Osteocyte (in vitro differentiated cells): ENCODE measurements at regions not wholly inside any gene's neighbourhood (a gene's known extent, or its start where the extent isn't known, plus 50 kb on each side); places are given as distances from the start of the nearest gene placed in this dataset.
"Not testable (repeated sequence)": the region's sequence is repeated elsewhere in the genome, so short reads cannot be mapped to it uniquely, and the experiment has no call there.

ENCODE experiments used
- DNase-seq: peaks from one replicate; pipeline ENCODE4 v3.0.0; 2021; ENCODE audit warnings: mixed read lengths; ENCODE audit not compliant: unreplicated experiment; ENCODE audit errors: extremely low spot score
- H3K27ac Mint-ChIP-seq: one replicate; pipeline ENCODE4 v1.8.0; 2021; ENCODE audit warnings: mild to moderate bottlenecking, mixed read lengths; ENCODE audit not compliant: unreplicated experiment
- H3K27me3 Mint-ChIP-seq: one replicate; pipeline ENCODE4 v1.8.0; 2021; ENCODE audit warnings: mixed read lengths; ENCODE audit not compliant: unreplicated experiment
- H3K36me3 Mint-ChIP-seq: one replicate; pipeline ENCODE4 v1.8.0; 2021; ENCODE audit warnings: mixed read lengths; ENCODE audit not compliant: unreplicated experiment
- H3K4me1 Mint-ChIP-seq: one replicate; pipeline ENCODE4 v1.8.0; 2021; ENCODE audit warnings: mixed read lengths; ENCODE audit not compliant: unreplicated experiment
- H3K4me3 Mint-ChIP-seq: one replicate; pipeline ENCODE4 v1.8.0; 2021; ENCODE audit warnings: mild to moderate bottlenecking, moderate library complexity, mixed read lengths; ENCODE audit not compliant: unreplicated experiment
- H3K9me3 Mint-ChIP-seq: one replicate; pipeline ENCODE4 v1.8.0; 2021; ENCODE audit warnings: mixed read lengths; ENCODE audit not compliant: unreplicated experiment
- TF ChIP-seq, protein P1 (sequence below): fragments of 200-600 bp; sonication (generic); IDR thresholded peaks from 2 replicates; pipeline ENCODE4 v1.5.0; 2021; ENCODE audit warnings: antibody characterized with exemption, mild to moderate bottlenecking, moderate library complexity

- Mint-ChIP-seq H3K4me3 (no peak overlapping the region), H3K27ac (no peak overlapping the region), H3K36me3 (no peaks in the 10 kb centered on the region), H3K27me3 (peaks cover 2% of the 10 kb centered on the region), H3K9me3 (peaks cover under 1% of the 10 kb centered on the region), H3K4me1 (peaks cover 21% of the 10 kb centered on the region)
- TF ChIP-seq, protein P1, sequence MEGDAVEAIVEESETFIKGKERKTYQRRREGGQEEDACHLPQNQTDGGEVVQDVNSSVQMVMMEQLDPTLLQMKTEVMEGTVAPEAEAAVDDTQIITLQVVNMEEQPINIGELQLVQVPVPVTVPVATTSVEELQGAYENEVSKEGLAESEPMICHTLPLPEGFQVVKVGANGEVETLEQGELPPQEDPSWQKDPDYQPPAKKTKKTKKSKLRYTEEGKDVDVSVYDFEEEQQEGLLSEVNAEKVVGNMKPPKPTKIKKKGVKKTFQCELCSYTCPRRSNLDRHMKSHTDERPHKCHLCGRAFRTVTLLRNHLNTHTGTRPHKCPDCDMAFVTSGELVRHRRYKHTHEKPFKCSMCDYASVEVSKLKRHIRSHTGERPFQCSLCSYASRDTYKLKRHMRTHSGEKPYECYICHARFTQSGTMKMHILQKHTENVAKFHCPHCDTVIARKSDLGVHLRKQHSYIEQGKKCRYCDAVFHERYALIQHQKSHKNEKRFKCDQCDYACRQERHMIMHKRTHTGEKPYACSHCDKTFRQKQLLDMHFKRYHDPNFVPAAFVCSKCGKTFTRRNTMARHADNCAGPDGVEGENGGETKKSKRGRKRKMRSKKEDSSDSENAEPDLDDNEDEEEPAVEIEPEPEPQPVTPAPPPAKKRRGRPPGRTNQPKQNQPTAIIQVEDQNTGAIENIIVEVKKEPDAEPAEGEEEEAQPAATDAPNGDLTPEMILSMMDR: peak; percentile 69
- no peak for DNase-seq
Measured at GRCh38 chr3:86774082-86774691, 216.8 kb downstream of the VGLL3 start.

DNA sequence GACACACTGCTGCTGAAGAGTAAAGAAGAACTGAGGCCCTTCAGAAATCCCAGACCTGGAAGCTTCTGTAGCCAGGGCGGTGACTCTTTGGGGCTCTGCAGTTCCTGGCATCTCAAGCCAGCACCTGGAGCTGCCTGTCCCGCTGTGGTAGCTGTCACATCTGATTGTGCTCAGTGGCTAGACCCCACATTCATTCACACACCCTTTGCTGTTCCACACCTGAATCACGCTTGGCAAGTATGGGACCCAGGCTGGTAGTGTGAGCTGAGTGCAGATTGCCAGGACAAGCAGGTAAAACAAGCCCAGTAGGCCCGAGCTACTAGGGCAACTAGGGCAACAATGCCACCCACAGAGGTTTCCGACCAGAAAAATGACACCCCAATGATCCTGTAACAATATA lies 218.2 kb downstream of the VGLL3 start:
- peaks cover 19% of the 10 kb centered on the region for H3K4me1 Mint-ChIP-seq
- no peak overlapping the region for H3K4me3 Mint-ChIP-seq
- H3K27me3 Mint-ChIP-seq: peaks cover 9% of the 10 kb centered on the region
- DNase-seq: no peak
- TF ChIP-seq, protein P1: no peak
- H3K36me3 Mint-ChIP-seq: no peaks in the 10 kb centered on the region
- no peaks in the 10 kb centered on the region for H3K9me3 Mint-ChIP-seq
- H3K27ac Mint-ChIP-seq: no peak overlapping the region

DNA sequence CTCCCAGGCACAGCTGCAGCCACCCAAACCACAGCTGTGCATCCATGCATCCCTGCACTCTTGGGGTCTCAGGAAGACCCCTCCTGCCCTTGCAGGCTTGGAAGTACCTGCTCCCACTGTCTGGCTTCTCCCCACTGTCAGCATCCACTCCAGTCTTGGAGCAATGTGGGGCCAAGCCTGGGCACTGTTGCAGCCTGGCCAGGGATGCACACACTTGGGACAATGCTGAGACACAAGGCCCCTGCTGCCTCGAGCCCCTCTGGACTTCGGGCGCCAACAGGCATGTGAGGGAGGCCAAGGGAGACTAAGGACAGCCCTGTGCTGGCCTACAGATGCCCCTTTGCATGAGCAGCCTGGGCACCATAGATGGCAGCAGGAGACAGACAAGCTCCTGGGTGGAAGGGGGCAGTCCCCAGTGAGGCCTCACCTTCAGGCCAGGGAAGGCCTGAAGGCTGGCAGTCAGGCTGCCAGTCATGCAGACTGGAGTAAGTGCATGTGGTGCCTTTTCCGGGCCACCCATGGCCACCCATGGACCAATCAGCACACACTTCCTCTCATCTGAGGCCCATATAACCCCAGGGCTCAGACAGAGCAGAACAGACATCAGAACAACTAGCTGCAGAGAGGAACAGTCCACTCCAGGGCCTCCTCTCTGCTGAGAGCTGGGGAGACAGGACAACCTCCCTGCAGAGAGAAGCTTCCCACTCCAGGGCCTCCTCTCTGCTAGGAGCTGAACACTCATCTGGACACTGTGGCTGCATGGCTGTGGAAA lies 219.0 kb downstream of the VGLL3 start:
- TF ChIP-seq, protein P1: no peak
- Mint-ChIP-seq H3K36me3 (no peaks in the 10 kb centered on the region), H3K4me1 (peaks cover 14% of the 10 kb centered on the region), H3K27me3 (peaks cover 11% of the 10 kb centered on the region), H3K9me3 (no peaks in the 10 kb centered on the region), H3K4me3 (no peak overlapping the region), H3K27ac (no peak overlapping the region)
- no peak for DNase-seq

- Mint-ChIP-seq H3K27ac (no peak overlapping the region), H3K4me1 (no peaks in the 10 kb centered on the region), H3K9me3 (no peaks in the 10 kb centered on the region), H3K27me3 (peaks cover 54% of the 10 kb centered on the region), H3K4me3 (no peak overlapping the region), H3K36me3 (no peaks in the 10 kb centered on the region)
- no peak for DNase-seq
- TF ChIP-seq, protein P1: no peak
Measured at GRCh38 chr3:86766331-86766730, 224.6 kb downstream of the VGLL3 start.

- not testable (repeated sequence) for DNase-seq, H3K9me3 Mint-ChIP-seq, H3K36me3 Mint-ChIP-seq, H3K27ac Mint-ChIP-seq, H3K4me1 Mint-ChIP-seq, H3K4me3 Mint-ChIP-seq
- peaks cover 74% of the 10 kb centered on the region for H3K27me3 Mint-ChIP-seq
Measured at GRCh38 chr3:86757322-86758179, 233.4 kb downstream of the VGLL3 start.
